ENCODE measurements at regions not wholly inside any gene's neighbourhood (a gene's known extent, or its start where the extent isn't known, plus 50 kb on each side); places are given as distances from the start of the nearest gene placed in this dataset.

GRCh38 chr5:74279244-74279643 is 361.3 kb downstream of the ENC1 start:
- no peak overlapping the region for H3K4me3 Mint-ChIP-seq
- no peaks in the 10 kb centered on the region for H3K4me1 Mint-ChIP-seq

DNA sequence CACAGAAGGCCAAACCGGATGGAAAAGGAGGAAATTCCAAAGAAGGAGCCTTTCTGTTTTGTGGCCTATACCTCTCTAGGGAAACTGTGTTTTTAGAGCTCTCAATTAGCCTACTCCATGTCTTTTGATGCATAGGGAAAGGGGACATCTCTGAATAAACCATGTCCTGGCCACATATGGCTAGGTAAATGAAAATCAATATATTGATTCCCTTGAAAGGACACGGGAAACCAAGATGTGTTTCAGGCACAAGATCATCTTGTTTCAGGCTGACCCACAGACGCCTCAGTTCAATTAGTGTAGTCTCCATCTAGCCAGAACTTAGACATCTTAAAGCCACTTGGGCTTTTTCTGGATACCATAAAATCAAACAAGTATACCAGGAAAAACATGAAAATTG is 363.1 kb downstream of the ENC1 start:
- H3K9me3 ChIP-seq (ENCODE audit: low read depth), result no peaks in the 10 kb centered on the region
- no peaks in the 10 kb centered on the region for H3K4me1 ChIP-seq
- H3K4me2 ChIP-seq, result no peak overlapping the region
- H3K79me2 ChIP-seq (ENCODE audit: low read depth), result no peaks in the 10 kb centered on the region
- Mint-ChIP-seq H3K9me3 (no peaks in the 10 kb centered on the region), H3K36me3 (no peaks in the 10 kb centered on the region), H3K27ac (no peak overlapping the region), H3K4me1 (peaks cover 10% of the 10 kb centered on the region), H3K27me3 (ENCODE audit: insufficient read depth, low read depth) (no peaks in the 10 kb centered on the region), H3K4me3 (no peak overlapping the region)
- TF ChIP-seq EZH2phosphoT487 (IDR thresholded peaks at IDR 0.05) (no peak), EZH2 (IDR thresholded peaks at IDR 0.05) (no peak)
- TF ChIP-seq, protein P1, sequence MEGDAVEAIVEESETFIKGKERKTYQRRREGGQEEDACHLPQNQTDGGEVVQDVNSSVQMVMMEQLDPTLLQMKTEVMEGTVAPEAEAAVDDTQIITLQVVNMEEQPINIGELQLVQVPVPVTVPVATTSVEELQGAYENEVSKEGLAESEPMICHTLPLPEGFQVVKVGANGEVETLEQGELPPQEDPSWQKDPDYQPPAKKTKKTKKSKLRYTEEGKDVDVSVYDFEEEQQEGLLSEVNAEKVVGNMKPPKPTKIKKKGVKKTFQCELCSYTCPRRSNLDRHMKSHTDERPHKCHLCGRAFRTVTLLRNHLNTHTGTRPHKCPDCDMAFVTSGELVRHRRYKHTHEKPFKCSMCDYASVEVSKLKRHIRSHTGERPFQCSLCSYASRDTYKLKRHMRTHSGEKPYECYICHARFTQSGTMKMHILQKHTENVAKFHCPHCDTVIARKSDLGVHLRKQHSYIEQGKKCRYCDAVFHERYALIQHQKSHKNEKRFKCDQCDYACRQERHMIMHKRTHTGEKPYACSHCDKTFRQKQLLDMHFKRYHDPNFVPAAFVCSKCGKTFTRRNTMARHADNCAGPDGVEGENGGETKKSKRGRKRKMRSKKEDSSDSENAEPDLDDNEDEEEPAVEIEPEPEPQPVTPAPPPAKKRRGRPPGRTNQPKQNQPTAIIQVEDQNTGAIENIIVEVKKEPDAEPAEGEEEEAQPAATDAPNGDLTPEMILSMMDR (IDR thresholded peaks at IDR 0.05), result no peak
- no peak overlapping the region for H3K27ac ChIP-seq
- H3F3A ChIP-seq (ENCODE audit: low read depth), result no peaks in the 10 kb centered on the region
- no peaks in the 10 kb centered on the region for H4K20me1 ChIP-seq (ENCODE audit: low read depth)
- H3K27me3 ChIP-seq, result no peaks in the 10 kb centered on the region
- DNase-seq (ENCODE audit: low spot score), result no peak
- no peak overlapping the region for H3K4me3 ChIP-seq
- no peak overlapping the region for H3K9ac ChIP-seq
- no peak overlapping the region for H2AFZ ChIP-seq (replicated peaks)
- no peaks in the 10 kb centered on the region for H3K36me3 ChIP-seq

More at GRCh38 chr5:74279244-74279643, 361.3 kb downstream of the ENC1 start:
- Mint-ChIP-seq H3K27me3 (ENCODE audit: insufficient read depth, low read depth) (no peaks in the 10 kb centered on the region), H3K36me3 (no peaks in the 10 kb centered on the region), H3K27ac (no peak overlapping the region), H3K9me3 (no peaks in the 10 kb centered on the region)
- Histone ChIP-seq H3F3A (ENCODE audit: low read depth) (no peaks in the 10 kb centered on the region), H3K4me1 (no peaks in the 10 kb centered on the region), H2AFZ (replicated peaks) (no peak overlapping the region), H3K79me2 (ENCODE audit: low read depth) (no peaks in the 10 kb centered on the region), H3K27me3 (no peaks in the 10 kb centered on the region), H3K27ac (no peak overlapping the region), H3K36me3 (no peaks in the 10 kb centered on the region), H4K20me1 (ENCODE audit: low read depth) (no peaks in the 10 kb centered on the region), H3K4me2 (no peak overlapping the region), H3K9me3 (ENCODE audit: low read depth) (no peaks in the 10 kb centered on the region), H3K4me3 (no peak overlapping the region), H3K9ac (no peak overlapping the region)
- TF ChIP-seq, protein P1 (IDR thresholded peaks at IDR 0.05), result no peak
- no peak for TF ChIP-seq EZH2 (IDR thresholded peaks at IDR 0.05)
- TF ChIP-seq EZH2phosphoT487 (IDR thresholded peaks at IDR 0.05), result no peak
- DNase-seq (ENCODE audit: low spot score), result no peak

DNA sequence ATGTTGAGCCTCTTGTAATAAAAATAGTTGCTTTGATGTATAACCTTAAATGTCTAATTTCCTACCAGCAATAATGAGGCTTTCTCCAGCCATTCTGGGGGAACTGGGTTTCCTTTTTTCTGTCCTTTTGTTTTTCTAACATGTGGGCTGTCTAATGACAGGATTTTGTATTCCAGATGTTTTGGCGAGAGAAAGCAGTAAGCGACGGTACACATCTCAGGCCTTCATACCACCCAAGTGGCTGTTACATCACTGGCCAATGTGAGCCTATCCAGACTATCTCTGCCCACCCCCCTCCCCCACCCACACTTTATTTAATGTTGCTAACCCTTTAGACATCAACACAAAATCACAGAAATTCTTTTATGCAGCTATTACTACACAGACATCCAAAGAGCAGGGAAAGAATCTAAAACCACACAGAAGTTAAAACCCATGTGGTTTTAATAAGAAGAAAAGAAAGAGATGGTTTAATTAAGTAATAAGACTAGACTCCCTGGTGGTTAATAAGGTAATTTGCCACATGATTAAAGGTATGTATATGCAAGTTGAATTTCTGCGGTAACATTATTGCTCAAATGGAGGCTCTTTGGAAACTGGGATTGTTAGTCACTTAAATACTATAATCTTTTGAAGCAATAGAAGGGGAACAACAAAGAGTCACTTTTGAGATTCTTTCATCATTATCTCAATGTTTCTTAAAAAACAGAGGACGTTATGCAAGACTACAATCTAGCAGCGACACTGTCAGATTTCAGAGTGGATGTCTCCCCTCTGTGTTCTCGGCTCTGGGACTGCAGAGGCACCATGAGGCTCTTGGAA is 365.1 kb downstream of the ENC1 start:
- Mint-ChIP-seq H3K36me3 (no peaks in the 10 kb centered on the region), H3K4me1 (peaks cover 20% of the 10 kb centered on the region), H3K4me3 (no peak overlapping the region), H3K27me3 (ENCODE audit: insufficient read depth, low read depth) (no peaks in the 10 kb centered on the region), H3K9me3 (no peaks in the 10 kb centered on the region), H3K27ac (no peak overlapping the region)
- no peaks in the 10 kb centered on the region for H3K27me3 ChIP-seq
- no peak overlapping the region for H2AFZ ChIP-seq (replicated peaks)
- H3K79me2 ChIP-seq (ENCODE audit: low read depth), result no peaks in the 10 kb centered on the region
- no peaks in the 10 kb centered on the region for H4K20me1 ChIP-seq (ENCODE audit: low read depth)
- no peaks in the 10 kb centered on the region for H3F3A ChIP-seq (ENCODE audit: low read depth)
- H3K36me3 ChIP-seq, result no peaks in the 10 kb centered on the region
- no peak for DNase-seq (ENCODE audit: low spot score)
- TF ChIP-seq, protein P1 (IDR thresholded peaks at IDR 0.05), result no peak
- no peak for TF ChIP-seq EZH2 (IDR thresholded peaks at IDR 0.05)
- TF ChIP-seq EZH2phosphoT487 (IDR thresholded peaks at IDR 0.05), result no peak
- no peak overlapping the region for H3K4me3 ChIP-seq
- no peak overlapping the region for H3K4me2 ChIP-seq
- no peak overlapping the region for H3K27ac ChIP-seq
- H3K9me3 ChIP-seq (ENCODE audit: low read depth), result no peaks in the 10 kb centered on the region
- no peaks in the 10 kb centered on the region for H3K4me1 ChIP-seq
- no peak overlapping the region for H3K9ac ChIP-seq
